ENCODE measurements at regions not wholly inside any gene's neighbourhood (a gene's known extent, or its start where the extent isn't known, plus 50 kb on each side); places are given as distances from the start of the nearest gene placed in this dataset.

- no peak overlapping the region for H3K4me3 ChIP-seq (ENCODE audit: control extremely low read depth in 1 of 5, extremely low read depth in 1 of 5, insufficient read depth in 1 of 5, low read depth in 2 of 5, low read length in 4 of 5)
- H3K9me3 ChIP-seq (ENCODE audit: control extremely low read depth in 1 of 3, control insufficient read depth in 2 of 3, insufficient read depth in 1 of 3, low read length in 2 of 3) = no peaks in the 10 kb centered on the region
- intact Hi-C loops (cut with micrococcal nuclease) = no loop called here
- no peak overlapping the region for H2AFZ ChIP-seq (ENCODE audit: insufficient read depth, low read depth, low read length, poor library complexity, severe bottlenecking)
- H4K20me1 ChIP-seq (ENCODE audit: control insufficient read depth, insufficient read depth, low read length, poor library complexity, severe bottlenecking) = no peaks in the 10 kb centered on the region
- no peak overlapping the region for H3K27ac ChIP-seq (ENCODE audit: low read length in 2 of 2)
- no peaks in the 10 kb centered on the region for H3K36me3 ChIP-seq (replicated peaks in 1 of 2; ENCODE audit: control extremely low read depth in 1 of 2, control insufficient read depth in 1 of 2, extremely low read depth in 1 of 2, insufficient read depth in 2 of 2, low read length in 1 of 2)
- ATAC-seq (ENCODE audit: low read depth) (no peak), DNase-seq (no peak)
- Mint-ChIP-seq H3K27me3 (peaks cover 5% of the 10 kb centered on the region), H3K4me3 (no peak overlapping the region), H3K4me1 (no peaks in the 10 kb centered on the region), H3K27ac (no peak overlapping the region), H3K9me3 (ENCODE audit: insufficient read depth) (no peaks in the 10 kb centered on the region)
- H3K27me3 ChIP-seq (replicated peaks in 1 of 4; ENCODE audit: control extremely low read depth in 1 of 4, control insufficient read depth in 3 of 4, insufficient read depth in 4 of 4, low read length in 3 of 4) = peaks cover 0 to 3% (median 0%) of the 10 kb centered on the region in 4 experiments
- TF ChIP-seq, protein P1, sequence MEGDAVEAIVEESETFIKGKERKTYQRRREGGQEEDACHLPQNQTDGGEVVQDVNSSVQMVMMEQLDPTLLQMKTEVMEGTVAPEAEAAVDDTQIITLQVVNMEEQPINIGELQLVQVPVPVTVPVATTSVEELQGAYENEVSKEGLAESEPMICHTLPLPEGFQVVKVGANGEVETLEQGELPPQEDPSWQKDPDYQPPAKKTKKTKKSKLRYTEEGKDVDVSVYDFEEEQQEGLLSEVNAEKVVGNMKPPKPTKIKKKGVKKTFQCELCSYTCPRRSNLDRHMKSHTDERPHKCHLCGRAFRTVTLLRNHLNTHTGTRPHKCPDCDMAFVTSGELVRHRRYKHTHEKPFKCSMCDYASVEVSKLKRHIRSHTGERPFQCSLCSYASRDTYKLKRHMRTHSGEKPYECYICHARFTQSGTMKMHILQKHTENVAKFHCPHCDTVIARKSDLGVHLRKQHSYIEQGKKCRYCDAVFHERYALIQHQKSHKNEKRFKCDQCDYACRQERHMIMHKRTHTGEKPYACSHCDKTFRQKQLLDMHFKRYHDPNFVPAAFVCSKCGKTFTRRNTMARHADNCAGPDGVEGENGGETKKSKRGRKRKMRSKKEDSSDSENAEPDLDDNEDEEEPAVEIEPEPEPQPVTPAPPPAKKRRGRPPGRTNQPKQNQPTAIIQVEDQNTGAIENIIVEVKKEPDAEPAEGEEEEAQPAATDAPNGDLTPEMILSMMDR (IDR thresholded peaks at IDR 0.05) = no peak
- no peak for TF ChIP-seq EZH2 (IDR thresholded peaks at IDR 0.05; ENCODE audit: borderline replicate concordance, insufficient read depth, low read depth, low read length, poor library complexity, severe bottlenecking)
- CTCF ChIA-PET = interaction anchor here (0.9 to 1.7 kb wide), 4 partner anchors 9 to 18 kb away, joined by 3 to 4 read pairs (median 4); no protein-coding TSS in a partner anchor
- no peak overlapping the region for H3K4me2 ChIP-seq (replicated peaks; ENCODE audit: low read depth, low read length, poor library complexity, severe bottlenecking)
- H3K9ac ChIP-seq (ENCODE audit: low read length) = no peak overlapping the region
- 90% methylated on average over 2 of the region's 7 CpGs for WGBS (ENCODE audit: insufficient coverage)
- POLR2A ChIA-PET = no interaction called here
- no peaks in the 10 kb centered on the region for H3K79me2 ChIP-seq (ENCODE audit: control insufficient read depth, insufficient read depth, low read length)
- no peaks in the 10 kb centered on the region for H3K4me1 ChIP-seq (ENCODE audit: control insufficient read depth in 2 of 2, insufficient read depth in 2 of 2, low read length in 2 of 2)
Observed at GRCh38 chr1:67482733-67483482, 52.7 kb upstream of the SERBP1 start.

DNA sequence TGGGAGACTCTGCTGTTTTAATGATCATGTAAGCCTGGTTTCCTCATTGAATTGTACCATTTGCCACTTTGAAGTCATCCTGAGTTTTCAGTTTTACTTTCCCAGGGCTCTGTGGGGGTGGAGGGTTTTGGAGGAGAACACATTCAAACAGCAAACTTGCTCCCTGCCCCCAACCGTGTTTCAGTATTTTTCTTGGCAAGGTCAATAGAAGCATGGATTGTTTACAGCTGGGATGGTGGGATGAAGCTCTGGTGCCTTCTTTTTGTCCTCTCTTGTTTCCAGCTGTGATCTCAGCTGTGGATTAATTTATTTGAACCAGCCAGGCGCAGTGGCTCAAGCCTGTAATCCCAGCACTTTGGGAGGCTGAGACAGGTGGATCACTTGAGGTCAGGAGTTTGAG lies 54.3 kb upstream of the SERBP1 start:
- CTCF ChIA-PET = no interaction called here
- no peak overlapping the region for H2AFZ ChIP-seq (ENCODE audit: insufficient read depth, low read depth, low read length, poor library complexity, severe bottlenecking)
- no peaks in the 10 kb centered on the region for H3K79me2 ChIP-seq (ENCODE audit: control insufficient read depth, insufficient read depth, low read length)
- H4K20me1 ChIP-seq (ENCODE audit: control insufficient read depth, insufficient read depth, low read length, poor library complexity, severe bottlenecking) = no peaks in the 10 kb centered on the region
- H3K4me1 Mint-ChIP-seq = no peaks in the 10 kb centered on the region
- H3K27ac ChIP-seq (ENCODE audit: low read length in 2 of 2) = no peak overlapping the region
- H3K9ac ChIP-seq (ENCODE audit: low read length) = no peak overlapping the region
- WGBS (ENCODE audit: insufficient coverage) = 83% methylated on average over 1 of the region's 2 CpGs
- no peak overlapping the region for H3K4me2 ChIP-seq (replicated peaks; ENCODE audit: low read depth, low read length, poor library complexity, severe bottlenecking)
- no peak overlapping the region for H3K4me3 Mint-ChIP-seq
- no peaks in the 10 kb centered on the region for H3K36me3 ChIP-seq (replicated peaks in 1 of 2; ENCODE audit: control extremely low read depth in 1 of 2, control insufficient read depth in 1 of 2, extremely low read depth in 1 of 2, insufficient read depth in 2 of 2, low read length in 1 of 2)
- ATAC-seq (ENCODE audit: low read depth) (no peak), DNase-seq (no peak)
- H3K27me3 Mint-ChIP-seq = peaks cover 5% of the 10 kb centered on the region
- H3K9me3 Mint-ChIP-seq (ENCODE audit: insufficient read depth) = no peaks in the 10 kb centered on the region
- H3K27me3 ChIP-seq (replicated peaks in 1 of 4; ENCODE audit: control extremely low read depth in 1 of 4, control insufficient read depth in 3 of 4, insufficient read depth in 4 of 4, low read length in 3 of 4) = peaks cover 0 to 3% (median 0%) of the 10 kb centered on the region in 4 experiments
- no peaks in the 10 kb centered on the region for H3K4me1 ChIP-seq (ENCODE audit: control insufficient read depth in 2 of 2, insufficient read depth in 2 of 2, low read length in 2 of 2)
- TF ChIP-seq EZH2 (IDR thresholded peaks at IDR 0.05; ENCODE audit: borderline replicate concordance, insufficient read depth, low read depth, low read length, poor library complexity, severe bottlenecking) = no peak
- TF ChIP-seq, protein P1 (IDR thresholded peaks at IDR 0.05) = no peak
- POLR2A ChIA-PET = no interaction called here
- H3K4me3 ChIP-seq (ENCODE audit: control extremely low read depth in 1 of 5, extremely low read depth in 1 of 5, insufficient read depth in 1 of 5, low read depth in 2 of 5, low read length in 4 of 5) = no peak overlapping the region
- no peaks in the 10 kb centered on the region for H3K9me3 ChIP-seq (ENCODE audit: control extremely low read depth in 1 of 3, control insufficient read depth in 2 of 3, insufficient read depth in 1 of 3, low read length in 2 of 3)
- no peak overlapping the region for H3K27ac Mint-ChIP-seq
- intact Hi-C loops (cut with micrococcal nuclease) = no loop called here
